Immature natural killer cell (primary cell): ENCODE measurements at regions not wholly inside any gene's neighbourhood (a gene's known extent, or its start where the extent isn't known, plus 50 kb on each side); places are given as distances from the start of the nearest gene placed in this dataset.
A peak's percentile ranks its signal among the peaks of the same experiment; 100 is the strongest.

Source experiments
- DNase-seq, 3 donors: peaks; one replicate each; pipeline ENCODE4 v3.0.0; 2022; ENCODE audit warnings: mixed read lengths in 1 of 3
- H3K27ac Mint-ChIP-seq, 6 donors: one replicate each; pipeline ENCODE4 v1.8.0; 2020; ENCODE audit warnings: mixed read lengths in 6 of 6, mild to moderate bottlenecking in 5 of 6, inconsistent platforms in 4 of 6, moderate library complexity in 3 of 6
- H3K27me3 Mint-ChIP-seq, 3 donors: one replicate each; pipeline ENCODE4 v1.8.0; 2020 to 2021; ENCODE audit warnings: low read depth in 3 of 3, mild to moderate bottlenecking in 3 of 3, mixed read lengths in 3 of 3, moderate library complexity in 3 of 3, inconsistent platforms in 1 of 3
- H3K36me3 Mint-ChIP-seq, 3 donors: one replicate each; pipeline ENCODE4 v1.8.0; 2020; ENCODE audit warnings: mixed read lengths in 3 of 3, inconsistent platforms in 2 of 3, mild to moderate bottlenecking in 2 of 3
- H3K4me1 Mint-ChIP-seq, 2 donors: one replicate each; pipeline ENCODE4 v1.8.0; 2020; ENCODE audit warnings: inconsistent platforms in 2 of 2, mild to moderate bottlenecking in 2 of 2, mixed read lengths in 2 of 2, moderate library complexity in 1 of 2
- H3K4me3 Mint-ChIP-seq, 5 donors: one replicate each; pipeline ENCODE4 v1.8.0; 2020; ENCODE audit warnings: mild to moderate bottlenecking in 5 of 5, mixed read lengths in 5 of 5, inconsistent platforms in 3 of 5, moderate library complexity in 3 of 5
- H3K9me3 Mint-ChIP-seq, 6 donors: one replicate each; pipeline ENCODE4 v1.8.0; 2020; ENCODE audit warnings: mild to moderate bottlenecking in 6 of 6, mixed read lengths in 6 of 6, inconsistent platforms in 4 of 6, moderate library complexity in 3 of 6

DNA sequence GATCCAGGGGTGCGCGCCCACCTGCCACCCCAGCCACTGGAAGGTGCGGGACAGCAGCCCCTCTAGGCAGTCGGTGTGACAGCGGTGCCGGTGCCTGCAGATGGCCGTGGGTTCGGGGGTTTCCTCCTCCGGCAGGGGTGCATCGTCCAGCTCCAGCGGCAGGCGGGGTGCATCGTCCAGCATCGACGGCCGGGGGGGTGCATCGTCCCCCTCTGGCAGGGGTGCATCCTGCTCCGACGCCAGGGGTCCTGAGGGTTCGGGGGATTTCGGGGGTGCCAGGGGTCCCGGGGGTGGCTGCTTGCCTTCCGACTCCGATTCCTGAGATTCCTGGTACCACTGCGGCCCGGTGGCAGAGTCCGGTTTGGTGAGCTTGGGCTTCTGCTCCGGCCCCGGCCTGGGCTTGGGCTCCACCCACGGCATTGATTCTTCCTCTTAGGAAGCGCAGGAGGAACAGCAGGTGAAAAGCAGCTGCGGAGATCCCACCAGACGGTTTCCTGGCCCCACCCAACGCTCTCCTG, 90.2 kb upstream of the RAB18 start:
- Mint-ChIP-seq H3K4me3 (peak overlapping the region in 1 of 5 donors; percentile 56), H3K4me1 (no peaks in the 10 kb centered on the region), H3K9me3 (no peaks in the 10 kb centered on the region), H3K27ac (no peak overlapping the region), H3K36me3 (no peaks in the 10 kb centered on the region), H3K27me3 (peaks cover 0 to 5% (median 5%) of the 10 kb centered on the region in 3 donors)
- DNase-seq: no peak

DNA sequence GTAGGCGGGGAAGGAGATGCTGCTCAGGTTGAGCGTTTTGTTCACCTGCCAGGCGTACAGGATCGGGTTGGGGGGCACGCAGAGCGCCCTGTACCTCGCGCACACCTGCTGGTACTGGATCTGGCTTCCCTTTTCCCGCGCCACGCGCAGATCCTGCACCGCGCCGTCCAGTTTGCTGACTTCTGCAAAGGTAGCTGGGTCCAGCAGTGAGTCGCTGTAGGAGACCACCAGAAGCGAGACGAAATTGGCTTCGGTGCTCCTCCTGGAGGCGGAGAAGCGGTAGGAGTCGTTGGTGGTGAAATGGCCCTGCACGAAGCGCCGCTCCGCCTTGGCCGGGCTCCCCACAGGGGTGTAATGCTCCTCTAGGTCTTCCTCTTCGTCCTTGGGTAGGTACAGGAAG, 90.7 kb upstream of the RAB18 start:
- no peak for DNase-seq
- Mint-ChIP-seq H3K4me1 (no peaks in the 10 kb centered on the region), H3K27me3 (peaks cover 0 to 5% (median 5%) of the 10 kb centered on the region in 3 donors), H3K4me3 (no peak overlapping the region), H3K27ac (no peak overlapping the region), H3K9me3 (no peaks in the 10 kb centered on the region), H3K36me3 (no peaks in the 10 kb centered on the region)

DNA sequence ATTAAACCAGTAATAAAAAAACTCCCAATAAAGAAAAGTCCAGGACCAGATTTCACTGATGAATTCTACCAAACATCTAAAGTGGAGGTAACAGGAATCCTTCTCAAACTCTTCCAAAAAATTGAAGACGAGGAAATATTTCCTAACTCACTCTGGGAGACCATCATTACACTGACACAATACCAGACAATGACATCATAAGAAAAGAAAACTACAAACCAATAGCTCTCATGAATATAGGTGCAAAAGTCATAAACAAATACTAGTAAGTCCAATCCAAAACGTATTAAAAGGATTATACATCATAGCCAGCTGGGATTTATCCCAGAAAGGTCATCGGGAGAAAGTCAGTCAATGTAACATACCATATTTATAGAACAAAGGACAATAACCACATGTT, 94.0 kb upstream of the RAB18 start:
- no peaks in the 10 kb centered on the region for H3K9me3 Mint-ChIP-seq
- H3K27ac Mint-ChIP-seq: no peak overlapping the region
- H3K4me1 Mint-ChIP-seq: no peaks in the 10 kb centered on the region
- H3K27me3 Mint-ChIP-seq: peaks cover 2 to 5% (median 5%) of the 10 kb centered on the region in 3 donors
- no peaks in the 10 kb centered on the region for H3K36me3 Mint-ChIP-seq
- no peak for DNase-seq
- H3K4me3 Mint-ChIP-seq: no peak overlapping the region

GRCh38 chr10:27407271-27407670, 96.8 kb upstream of the RAB18 start:
- Mint-ChIP-seq H3K27me3 (peaks cover 2 to 7% (median 5%) of the 10 kb centered on the region in 3 donors), H3K4me1 (no peaks in the 10 kb centered on the region), H3K36me3 (no peaks in the 10 kb centered on the region), H3K27ac (no peak overlapping the region), H3K4me3 (no peak overlapping the region), H3K9me3 (no peaks in the 10 kb centered on the region)
- no peak for DNase-seq

DNA sequence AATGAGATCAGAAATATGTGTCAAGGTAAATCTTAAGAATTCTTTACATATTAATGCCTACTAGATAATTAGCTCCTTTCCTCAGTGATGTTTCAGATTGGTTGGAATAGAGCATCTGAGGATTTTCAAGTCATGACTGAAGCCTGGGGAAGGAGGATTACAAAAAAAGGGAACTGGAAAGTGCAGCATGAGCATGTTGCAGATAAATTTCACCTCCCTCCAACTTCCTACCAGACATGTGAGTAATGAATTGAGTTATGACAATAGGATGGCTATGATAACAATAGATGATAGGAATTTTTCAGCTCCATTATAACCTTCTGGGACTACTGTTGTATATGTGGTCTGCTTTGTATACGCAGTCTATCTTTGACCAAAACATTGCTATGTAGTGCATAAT, 104.2 kb upstream of the RAB18 start:
- peaks cover 2 to 5% (median 4%) of the 10 kb centered on the region in 3 donors for H3K27me3 Mint-ChIP-seq
- H3K27ac Mint-ChIP-seq: no peak overlapping the region
- no peak overlapping the region for H3K4me3 Mint-ChIP-seq
- no peaks in the 10 kb centered on the region for H3K36me3 Mint-ChIP-seq
- H3K9me3 Mint-ChIP-seq: no peaks in the 10 kb centered on the region
- no peak for DNase-seq
- no peaks in the 10 kb centered on the region for H3K4me1 Mint-ChIP-seq

DNA sequence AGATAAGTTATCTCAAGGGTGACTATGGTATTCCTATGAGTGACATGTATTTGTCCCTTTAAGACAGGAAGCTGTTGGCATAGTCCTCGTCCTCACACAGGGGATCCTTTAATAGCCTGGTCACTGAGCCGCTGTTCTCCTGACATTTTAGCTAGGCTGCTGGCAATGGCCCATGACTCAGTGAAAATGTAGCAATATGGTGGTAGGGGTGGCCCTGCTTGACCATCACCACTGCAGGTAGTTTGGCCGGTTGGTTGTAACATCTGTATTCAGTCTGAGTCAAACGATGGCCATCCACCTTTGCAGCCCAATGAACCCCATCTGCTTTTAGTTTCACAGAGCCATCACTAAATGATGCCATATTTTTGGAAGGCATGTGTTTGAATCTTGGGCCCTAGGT, 110.1 kb upstream of the RAB18 start:
- Mint-ChIP-seq H3K27ac (no peak overlapping the region), H3K4me3 (no peak overlapping the region), H3K9me3 (no peaks in the 10 kb centered on the region), H3K36me3 (no peaks in the 10 kb centered on the region), H3K27me3 (peaks cover 2 to 6% (median 5%) of the 10 kb centered on the region in 3 donors), H3K4me1 (no peaks in the 10 kb centered on the region)
- DNase-seq: no peak

GRCh38 chr10:27392606-27393005, 111.5 kb upstream of the RAB18 start:
- no peak overlapping the region for H3K27ac Mint-ChIP-seq
- no peak for DNase-seq
- peaks cover 0 to 6% (median 5%) of the 10 kb centered on the region in 3 donors for H3K27me3 Mint-ChIP-seq
- no peaks in the 10 kb centered on the region for H3K9me3 Mint-ChIP-seq
- H3K4me3 Mint-ChIP-seq: no peak overlapping the region
- H3K36me3 Mint-ChIP-seq: no peaks in the 10 kb centered on the region
- H3K4me1 Mint-ChIP-seq: no peaks in the 10 kb centered on the region

GRCh38 chr10:27391916-27392315, 112.2 kb upstream of the RAB18 start:
- Mint-ChIP-seq H3K27ac (no peak overlapping the region), H3K9me3 (no peaks in the 10 kb centered on the region), H3K4me3 (no peak overlapping the region), H3K36me3 (no peaks in the 10 kb centered on the region), H3K4me1 (no peaks in the 10 kb centered on the region), H3K27me3 (peaks cover 0 to 5% (median 3%) of the 10 kb centered on the region in 3 donors)
- no peak for DNase-seq

DNA sequence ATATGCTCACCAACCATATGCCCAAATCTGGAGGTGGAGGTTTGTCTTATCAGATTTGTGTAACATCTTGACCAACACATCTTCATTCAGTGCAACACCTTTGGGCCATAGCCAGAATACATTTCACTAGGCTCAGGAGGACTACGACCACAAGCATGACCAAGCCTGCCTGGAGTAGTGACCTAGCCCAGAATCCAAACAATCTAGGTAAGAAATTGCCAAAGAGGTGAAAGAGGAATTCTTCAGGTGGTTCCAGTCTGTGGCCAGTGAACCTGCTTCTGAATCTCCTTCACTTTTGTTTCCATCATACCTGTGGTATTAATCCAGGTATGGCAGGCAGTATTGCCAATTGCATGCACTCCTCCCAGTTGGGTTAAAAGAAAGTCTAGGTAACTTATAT, 112.8 kb upstream of the RAB18 start:
- H3K36me3 Mint-ChIP-seq: no peaks in the 10 kb centered on the region
- no peak overlapping the region for H3K4me3 Mint-ChIP-seq
- no peak overlapping the region for H3K27ac Mint-ChIP-seq
- no peaks in the 10 kb centered on the region for H3K9me3 Mint-ChIP-seq
- no peaks in the 10 kb centered on the region for H3K4me1 Mint-ChIP-seq
- H3K27me3 Mint-ChIP-seq: peaks cover 0 to 5% (median 4%) of the 10 kb centered on the region in 3 donors
- no peak for DNase-seq

DNA sequence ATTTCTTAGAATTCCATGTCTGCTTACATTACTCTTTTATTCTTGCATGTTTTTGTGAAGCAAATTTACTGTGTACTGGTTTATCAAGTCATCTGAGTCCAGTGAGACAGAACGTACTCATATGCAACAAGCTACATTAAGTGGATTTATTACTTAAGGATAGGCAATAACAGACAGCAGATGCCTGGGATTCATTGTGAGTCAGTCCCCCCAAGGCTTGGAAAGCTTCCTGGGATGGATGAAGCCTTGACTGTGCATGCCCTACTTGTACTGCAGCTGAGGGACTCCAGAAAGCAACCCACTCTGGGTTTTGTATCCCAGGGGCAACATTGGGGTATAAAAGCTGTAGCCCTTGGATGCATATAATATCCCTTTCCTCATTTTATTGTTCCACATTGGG, 113.4 kb upstream of the RAB18 start:
- no peak for DNase-seq
- Mint-ChIP-seq H3K4me3 (no peak overlapping the region), H3K36me3 (no peaks in the 10 kb centered on the region), H3K4me1 (no peaks in the 10 kb centered on the region), H3K27ac (no peak overlapping the region), H3K27me3 (peaks cover 0 to 5% (median 4%) of the 10 kb centered on the region in 3 donors), H3K9me3 (no peaks in the 10 kb centered on the region)

- Mint-ChIP-seq H3K9me3 (no peaks in the 10 kb centered on the region), H3K36me3 (no peaks in the 10 kb centered on the region), H3K27ac (no peak overlapping the region), H3K27me3 (peaks cover 3% of the 10 kb centered on the region in 3 donors), H3K4me3 (no peak overlapping the region), H3K4me1 (no peaks in the 10 kb centered on the region)
- DNase-seq: no peak
Measured at GRCh38 chr10:27388761-27389399, 115.2 kb upstream of the RAB18 start.

DNA sequence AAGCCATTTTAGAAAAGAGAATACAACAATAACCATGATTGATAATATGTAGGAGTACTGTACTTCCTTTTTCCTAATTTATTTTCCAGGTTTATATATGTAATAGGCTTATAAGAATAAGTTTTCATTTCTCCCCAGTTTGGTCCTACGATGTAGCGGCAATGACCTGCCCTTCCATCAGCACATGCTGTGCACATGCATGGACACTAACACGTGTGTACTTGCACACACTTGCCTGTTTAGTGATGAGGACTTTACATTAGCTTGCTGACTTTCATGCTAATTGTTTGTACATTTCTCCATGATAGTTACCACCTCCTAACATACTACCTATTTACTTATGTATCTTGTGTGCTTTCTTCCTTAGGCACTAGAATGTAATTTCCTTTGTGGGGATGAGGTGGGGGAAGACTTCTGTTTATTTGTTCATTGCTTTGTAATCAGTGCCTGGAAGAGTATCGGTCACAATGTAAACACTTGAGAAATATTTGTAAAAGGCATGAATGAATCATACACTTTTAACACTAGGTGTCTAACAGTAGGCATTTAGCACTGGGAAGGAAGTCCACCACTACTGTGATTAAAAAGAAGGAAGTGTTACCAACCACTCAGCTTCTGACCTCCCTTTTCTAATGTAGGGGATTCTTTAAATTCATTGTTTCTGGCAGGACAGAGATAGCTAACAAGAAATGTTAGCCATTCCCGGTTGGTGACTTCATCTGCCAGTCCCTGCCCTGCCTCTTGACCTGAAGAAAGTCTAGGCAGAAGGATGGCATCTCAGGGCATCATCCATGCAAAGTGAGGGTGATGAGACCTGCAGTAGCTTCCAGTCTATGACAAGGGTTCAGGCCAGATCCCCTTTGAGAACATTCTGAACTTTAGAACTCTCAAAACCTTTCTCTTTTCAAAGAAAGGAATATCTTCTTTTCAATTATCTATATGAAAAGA, 120.2 kb upstream of the RAB18 start:
- Mint-ChIP-seq H3K27me3 (peaks cover 3 to 6% (median 5%) of the 10 kb centered on the region in 3 donors), H3K4me1 (no peaks in the 10 kb centered on the region), H3K36me3 (no peaks in the 10 kb centered on the region), H3K4me3 (no peak overlapping the region), H3K9me3 (no peaks in the 10 kb centered on the region), H3K27ac (no peak overlapping the region)
- no peak for DNase-seq

DNA sequence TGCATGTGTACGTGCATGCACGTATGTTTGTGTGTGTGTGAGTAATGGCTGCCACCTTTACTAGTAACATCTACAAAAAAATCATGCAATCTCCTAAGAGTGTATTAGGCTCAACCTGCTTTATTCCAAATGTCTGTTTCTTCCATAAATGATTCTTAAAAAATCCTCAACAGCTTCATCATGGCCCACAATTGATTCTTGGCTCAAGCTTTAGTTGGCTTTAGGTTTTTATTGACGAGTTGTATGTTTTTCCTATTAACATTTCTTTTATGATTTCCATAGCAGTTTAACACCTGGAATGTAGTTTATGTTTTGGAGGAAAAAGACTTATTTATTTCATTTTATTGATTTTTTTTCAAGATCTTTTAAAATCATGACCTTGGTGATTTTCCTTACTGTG, 121.9 kb upstream of the RAB18 start:
- Mint-ChIP-seq H3K4me3 (no peak overlapping the region), H3K9me3 (no peaks in the 10 kb centered on the region), H3K27ac (no peak overlapping the region), H3K36me3 (no peaks in the 10 kb centered on the region), H3K27me3 (peaks cover 3 to 6% (median 5%) of the 10 kb centered on the region in 3 donors), H3K4me1 (no peaks in the 10 kb centered on the region)
- DNase-seq: no peak

DNA sequence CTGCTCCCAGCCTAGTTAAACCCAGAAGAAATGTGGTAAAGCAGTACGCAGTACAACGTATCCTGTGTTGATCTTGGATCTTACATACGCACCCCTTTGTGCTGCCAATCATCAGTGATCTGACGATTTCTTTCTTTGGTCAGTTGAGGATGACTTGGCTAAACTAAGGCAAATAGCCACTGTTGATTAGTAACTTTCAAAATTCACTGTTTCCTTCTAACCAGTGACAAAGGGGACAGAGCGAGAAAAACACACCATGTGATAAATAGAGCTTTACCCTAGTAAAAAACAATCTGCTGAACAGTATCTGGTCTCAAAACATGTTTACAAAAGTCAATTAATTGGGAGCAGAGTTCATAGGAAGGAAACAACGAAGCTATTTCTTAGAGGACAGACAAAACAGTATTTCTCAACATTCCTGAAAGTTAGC, 123.2 kb upstream of the RAB18 start:
- H3K36me3 Mint-ChIP-seq: no peaks in the 10 kb centered on the region
- H3K9me3 Mint-ChIP-seq: no peaks in the 10 kb centered on the region
- no peak overlapping the region for H3K4me3 Mint-ChIP-seq
- DNase-seq: no peak
- H3K4me1 Mint-ChIP-seq: no peaks in the 10 kb centered on the region
- H3K27me3 Mint-ChIP-seq: peaks cover 2 to 6% (median 5%) of the 10 kb centered on the region in 3 donors
- H3K27ac Mint-ChIP-seq: no peak overlapping the region
